Erythroblast (primary cell): ENCODE measurements at regions not wholly inside any gene's neighbourhood (a gene's known extent, or its start where the extent isn't known, plus 50 kb on each side); places are given as distances from the start of the nearest gene placed in this dataset.
A peak's percentile ranks its signal among the peaks of the same experiment; 100 is the strongest.
"Not testable (repeated sequence)": the region's sequence is repeated elsewhere in the genome, so short reads cannot be mapped to it uniquely, and the experiment has no call there.

Source experiments
- DNase-seq, 2 experiments: peaks; one replicate each; lab custom pipeline; 2025; lab: John Stamatoyannopoulos, UW
- GATA1 ChIP-seq: IDR thresholded peaks from 2 replicates; pipeline ENCODE4 v1.6.1; 2011; ENCODE audit warnings: low read depth, mild to moderate bottlenecking, control low read depth, low read length, moderate library complexity
- POLR2A ChIP-seq: IDR thresholded peaks from 2 replicates; pipeline ENCODE4 v1.6.1; 2011; ENCODE audit warnings: mild to moderate bottlenecking, low read length

DNA sequence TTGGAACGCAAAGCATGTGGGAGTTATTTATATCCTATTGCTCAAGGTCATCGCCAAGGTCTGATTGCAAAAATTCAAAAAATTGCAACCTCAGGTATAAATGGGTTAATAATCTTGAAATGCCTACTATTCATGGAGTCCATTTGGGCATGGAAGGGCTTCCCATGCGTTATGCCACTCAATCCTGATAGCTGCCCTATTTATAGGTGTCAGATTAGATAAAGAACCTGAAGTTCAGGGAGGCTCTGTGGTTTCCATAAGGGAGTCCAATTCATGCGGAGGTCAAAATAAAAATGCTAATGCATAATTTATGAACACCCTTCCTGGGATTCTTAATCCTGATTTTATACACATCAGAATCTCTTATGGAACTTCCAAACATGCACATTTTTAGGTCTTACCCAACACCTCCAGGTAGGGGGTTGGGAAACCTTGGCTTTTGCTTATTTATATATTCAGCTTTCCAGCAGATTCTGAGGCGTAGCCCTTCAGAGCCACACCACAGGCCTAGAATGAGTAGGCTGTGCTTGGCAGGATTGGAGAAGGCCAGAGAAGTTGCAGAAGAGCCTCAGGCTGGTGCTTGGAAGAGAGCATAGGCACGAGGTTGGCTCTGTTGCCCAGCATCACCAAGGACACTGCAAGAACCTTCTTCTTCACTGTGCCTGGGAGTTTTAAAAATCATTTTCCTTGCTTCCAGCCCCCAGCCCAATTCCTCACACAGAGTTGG is 324.4 kb upstream of the CFAP20DC start:
- no peak for DNase-seq
- TF ChIP-seq GATA1 (no peak), POLR2A (no peak)

GRCh38 chr3:59372346-59372745 is 322.5 kb upstream of the CFAP20DC start:
- no peak for DNase-seq
- no peak for TF ChIP-seq POLR2A
- TF ChIP-seq GATA1, result no peak

DNA sequence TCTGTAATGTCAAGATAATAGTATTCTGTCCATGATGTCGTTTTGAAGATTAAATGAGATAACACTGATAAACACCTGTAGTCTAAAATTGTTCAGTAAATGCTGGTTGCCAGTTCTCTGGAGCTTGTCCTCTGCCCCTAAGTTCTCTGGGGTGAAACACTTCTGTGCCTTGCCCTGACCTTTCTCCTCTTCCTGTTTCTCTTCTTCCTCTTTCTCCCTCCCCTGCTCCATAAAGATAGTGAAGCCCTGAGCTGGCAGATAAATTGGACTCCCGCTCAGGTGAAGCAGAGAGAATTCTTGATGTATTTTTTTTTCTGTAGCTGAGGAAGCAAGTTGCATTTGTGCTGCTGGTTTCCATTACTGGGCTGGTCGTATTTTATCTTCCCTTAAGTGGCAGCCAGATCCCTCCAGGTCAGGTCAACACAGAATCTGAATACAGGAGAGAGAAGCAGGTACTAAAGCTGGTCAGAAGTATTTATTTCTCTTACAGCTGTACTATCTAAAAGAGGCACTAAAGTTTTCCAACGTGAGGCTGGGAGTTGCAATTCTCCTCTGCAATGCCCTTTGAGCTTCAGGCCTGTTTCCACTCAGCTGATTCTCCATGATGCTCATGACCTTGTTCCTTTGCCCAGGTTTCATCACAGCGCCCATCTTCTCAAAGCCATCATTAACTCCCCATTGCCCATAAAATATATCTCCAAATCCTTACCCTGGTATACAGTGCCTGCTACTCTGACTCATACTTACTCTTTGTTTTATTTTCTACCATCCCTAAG is 319.3 kb upstream of the CFAP20DC start:
- DNase-seq, result no peak
- no peak for TF ChIP-seq POLR2A
- TF ChIP-seq GATA1, result no peak

GRCh38 chr3:59367150-59367549 is 317.3 kb upstream of the CFAP20DC start:
- TF ChIP-seq GATA1 (no peak), POLR2A (no peak)

DNA sequence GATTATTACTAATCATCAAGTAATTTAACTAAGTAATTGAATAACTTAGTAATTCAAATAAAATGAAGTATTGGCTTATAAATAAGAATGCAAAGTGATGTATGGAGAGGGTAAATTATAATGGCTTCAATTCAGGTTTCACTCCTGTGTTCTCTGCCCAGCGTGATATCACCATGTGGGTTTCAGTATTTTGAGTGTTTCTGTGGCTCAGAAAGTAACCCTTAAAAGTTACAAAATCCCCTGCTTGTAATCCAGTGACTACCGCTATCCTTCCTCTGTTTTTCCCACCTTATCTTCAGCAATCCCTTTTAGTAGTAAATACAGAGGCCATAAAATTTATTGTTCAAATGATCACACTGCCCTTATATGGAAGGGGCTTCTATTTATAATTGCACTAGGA is 316.4 kb upstream of the CFAP20DC start:
- DNase-seq, result no peak
- no peak for TF ChIP-seq POLR2A
- TF ChIP-seq GATA1, result no peak

More at GRCh38 chr3:59367150-59367549, 317.3 kb upstream of the CFAP20DC start:
- DNase-seq, result no peak

DNA sequence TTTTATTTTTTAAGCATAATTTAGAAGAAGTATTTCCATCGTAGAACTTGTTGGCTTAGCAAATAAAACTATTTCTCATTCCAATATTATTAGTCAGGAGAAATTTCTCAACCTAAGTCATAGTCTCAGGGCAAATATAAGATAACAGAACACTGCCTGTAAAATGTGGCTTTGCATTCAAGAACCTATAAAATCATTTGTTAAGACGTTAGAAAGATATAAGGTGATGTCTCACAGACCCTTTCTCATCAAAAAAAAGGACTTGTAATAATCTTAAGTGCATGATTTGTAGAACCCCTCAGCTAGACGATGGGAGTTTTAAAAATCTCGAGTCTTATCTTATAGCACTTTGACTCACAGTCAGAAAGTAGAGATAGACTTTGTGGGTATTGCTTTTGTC is 314.7 kb upstream of the CFAP20DC start:
- no peak for DNase-seq
- TF ChIP-seq GATA1 (no peak), POLR2A (no peak)

- DNase-seq, result not testable (repeated sequence)
These were observed 310.5 kb upstream of the CFAP20DC start for GRCh38 chr3:59360312-59360711.

DNA sequence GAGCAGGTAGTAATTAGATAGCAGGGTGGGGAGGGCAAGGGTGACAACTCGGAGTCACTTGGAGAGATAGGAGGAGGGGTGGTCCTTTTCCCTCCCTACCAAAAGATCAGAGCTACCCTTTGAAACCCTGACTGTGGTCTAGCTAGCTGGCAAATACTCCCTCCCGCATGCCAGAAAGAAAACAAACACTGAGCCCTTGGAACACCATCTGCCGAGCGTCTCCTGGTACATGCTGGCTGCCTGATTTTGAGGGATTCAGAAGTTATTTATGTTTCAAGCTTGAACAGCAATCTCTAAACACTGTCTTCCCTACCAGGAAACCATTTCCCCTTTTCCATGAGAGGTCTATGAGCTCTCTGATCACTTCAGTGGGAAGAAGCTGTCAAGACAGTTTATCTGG is 291.6 kb upstream of the CFAP20DC start:
- no peak for DNase-seq
- TF ChIP-seq GATA1 (no peak), POLR2A (no peak)

DNA sequence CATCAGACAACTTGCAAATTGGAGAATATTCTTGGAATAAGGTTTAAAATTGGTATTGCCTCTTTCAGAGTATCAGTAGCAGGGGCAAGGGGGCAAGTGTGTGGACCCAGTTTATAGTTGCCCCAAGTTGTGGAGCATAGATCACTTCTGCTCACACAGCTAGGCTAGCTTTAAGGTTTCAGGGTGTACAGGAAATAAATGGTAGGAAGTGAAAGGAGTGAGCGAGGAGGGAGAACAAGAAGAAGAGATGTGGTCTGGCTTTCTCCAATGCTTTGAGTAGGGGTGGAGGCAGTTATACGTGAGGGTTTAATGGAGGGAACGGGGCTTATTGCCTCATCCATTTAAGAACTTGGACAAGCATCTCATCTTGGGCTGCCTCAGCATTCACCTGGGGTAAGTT is 290.0 kb upstream of the CFAP20DC start:
- no peak for DNase-seq
- TF ChIP-seq GATA1 (no peak), POLR2A (no peak)

- no peak for DNase-seq
- no peak for TF ChIP-seq GATA1
- no peak for TF ChIP-seq POLR2A
These were observed 289.1 kb upstream of the CFAP20DC start for GRCh38 chr3:59338934-59339333.

DNA sequence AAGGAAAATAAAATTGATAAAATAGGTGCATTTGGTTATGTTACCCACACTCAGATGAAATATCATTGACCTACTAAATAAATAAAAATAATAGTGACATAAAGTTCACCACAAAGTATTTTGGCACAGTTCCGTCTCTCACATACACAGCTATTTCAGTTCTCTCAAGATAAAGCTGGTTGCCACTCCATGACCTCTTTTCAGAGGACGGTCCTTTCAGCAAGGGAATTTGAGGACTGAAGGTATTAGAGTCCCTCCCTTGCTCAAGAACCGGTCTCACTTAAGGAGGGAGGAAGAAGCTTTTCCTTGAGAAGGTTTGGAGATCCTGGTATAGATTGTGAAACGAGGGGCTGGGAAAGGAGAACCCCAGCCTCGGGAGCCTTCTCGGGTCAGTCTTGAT is 285.5 kb upstream of the CFAP20DC start:
- no peak for DNase-seq
- no peak for TF ChIP-seq GATA1
- no peak for TF ChIP-seq POLR2A

- no peak for TF ChIP-seq POLR2A
- TF ChIP-seq GATA1, result no peak
- no peak for DNase-seq
These were observed 284.8 kb upstream of the CFAP20DC start for GRCh38 chr3:59334585-59334984.

- DNase-seq, result no peak
- TF ChIP-seq POLR2A, result no peak
- TF ChIP-seq GATA1, result no peak
These were observed 277.6 kb upstream of the CFAP20DC start for GRCh38 chr3:59327376-59327808.

DNA sequence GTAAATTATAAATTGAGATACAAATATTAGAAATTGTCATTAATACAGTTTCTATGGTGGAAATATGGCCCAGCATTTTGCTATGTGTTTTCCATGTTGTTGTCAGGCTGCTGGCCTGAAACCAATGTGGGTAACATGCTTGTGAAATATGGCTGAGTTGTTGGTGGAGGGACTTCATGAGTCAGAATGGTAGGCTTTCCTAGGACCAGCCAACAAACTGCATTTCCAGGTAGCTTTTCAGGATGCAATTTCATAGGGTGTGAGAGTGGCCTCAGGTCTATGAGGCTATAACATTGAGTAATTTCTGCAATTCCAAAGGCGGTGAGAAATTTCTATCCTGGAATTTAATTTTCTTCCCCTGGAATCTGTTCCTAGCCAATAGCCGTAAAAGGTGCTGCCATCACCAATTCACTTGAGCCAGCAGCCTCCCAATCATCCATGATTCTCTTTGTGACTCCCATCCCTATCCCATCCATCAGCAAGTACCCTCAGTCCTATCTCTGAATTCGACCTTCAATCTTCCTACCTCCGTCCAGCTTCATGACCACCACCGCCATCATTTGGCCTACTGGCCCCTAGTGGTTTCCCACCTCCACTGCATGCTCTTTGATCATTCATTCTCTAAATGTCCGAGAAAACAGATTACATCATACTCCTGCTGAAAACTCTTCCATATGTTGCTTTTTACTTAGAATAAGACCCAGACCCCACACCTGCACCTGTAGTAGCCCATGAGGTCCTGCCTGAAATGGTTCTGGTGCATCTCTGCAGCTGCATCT is 276.6 kb upstream of the CFAP20DC start:
- TF ChIP-seq GATA1 (no peak), POLR2A (no peak)
- DNase-seq, result peak in 1 of 2 experiments; percentile 3
